ENCODE measurements at regions not wholly inside any gene's neighbourhood (a gene's known extent, or its start where the extent isn't known, plus 50 kb on each side); places are given as distances from the start of the nearest gene placed in this dataset.
"Not testable (repeated sequence)": the region's sequence is repeated elsewhere in the genome, so short reads cannot be mapped to it uniquely, and the experiment has no call there.

- no peak overlapping the region for H3K4me3 Mint-ChIP-seq (ENCODE audit: low read depth)
- H3K4me1 Mint-ChIP-seq (ENCODE audit: low read depth), result no peaks in the 10 kb centered on the region
- H3K27me3 Mint-ChIP-seq, result no peaks in the 10 kb centered on the region
- H3K36me3 Mint-ChIP-seq (ENCODE audit: insufficient read depth), result no peaks in the 10 kb centered on the region
- H3K27ac Mint-ChIP-seq, result no peak overlapping the region
- peaks cover 3% of the 10 kb centered on the region for H3K9me3 Mint-ChIP-seq (ENCODE audit: low read depth)
- DNase-seq (ENCODE audit: low spot score, unreplicated experiment), result no peak
- TF ChIP-seq CTCF (IDR thresholded peaks at IDR 0.05; ENCODE audit: unreplicated experiment), result no peak
Observed at GRCh38 chr6:84601366-84601765, 163.0 kb downstream of the TBX18 start.

- H3K27me3 Mint-ChIP-seq, result no peaks in the 10 kb centered on the region
Observed at GRCh38 chr6:84599991-84600390, 164.4 kb downstream of the TBX18 start.

GRCh38 chr6:84597238-84597875, 167.0 kb downstream of the TBX18 start:
- Mint-ChIP-seq H3K4me1 (ENCODE audit: low read depth) (no peaks in the 10 kb centered on the region), H3K36me3 (ENCODE audit: insufficient read depth) (no peaks in the 10 kb centered on the region), H3K4me3 (ENCODE audit: low read depth) (no peak overlapping the region), H3K27ac (no peak overlapping the region), H3K27me3 (no peaks in the 10 kb centered on the region), H3K9me3 (ENCODE audit: low read depth) (no peaks in the 10 kb centered on the region)
- DNase-seq (ENCODE audit: low spot score, unreplicated experiment), result no peak
- TF ChIP-seq CTCF (IDR thresholded peaks at IDR 0.05; ENCODE audit: unreplicated experiment), result no peak

More at GRCh38 chr6:84599991-84600390, 164.4 kb downstream of the TBX18 start:
- TF ChIP-seq CTCF (IDR thresholded peaks at IDR 0.05; ENCODE audit: unreplicated experiment), result no peak
- Mint-ChIP-seq H3K4me1 (ENCODE audit: low read depth) (no peaks in the 10 kb centered on the region), H3K4me3 (ENCODE audit: low read depth) (no peak overlapping the region), H3K36me3 (ENCODE audit: insufficient read depth) (no peaks in the 10 kb centered on the region), H3K27ac (no peak overlapping the region), H3K9me3 (ENCODE audit: low read depth) (peaks cover 3% of the 10 kb centered on the region)
- no peak for DNase-seq (ENCODE audit: low spot score, unreplicated experiment)

- no peaks in the 10 kb centered on the region for H3K36me3 Mint-ChIP-seq (ENCODE audit: insufficient read depth)
- H3K27me3 Mint-ChIP-seq, result no peaks in the 10 kb centered on the region
- no peak for TF ChIP-seq CTCF (IDR thresholded peaks at IDR 0.05; ENCODE audit: unreplicated experiment)
- no peaks in the 10 kb centered on the region for H3K4me1 Mint-ChIP-seq (ENCODE audit: low read depth)
- H3K27ac Mint-ChIP-seq, result no peak overlapping the region
- no peaks in the 10 kb centered on the region for H3K9me3 Mint-ChIP-seq (ENCODE audit: low read depth)
- DNase-seq (ENCODE audit: low spot score, unreplicated experiment), result no peak
- no peak overlapping the region for H3K4me3 Mint-ChIP-seq (ENCODE audit: low read depth)
Observed at GRCh38 chr6:84596488-84596887, 167.9 kb downstream of the TBX18 start.

GRCh38 chr6:84588697-84589080, 175.7 kb downstream of the TBX18 start:
- Mint-ChIP-seq H3K27me3 (no peaks in the 10 kb centered on the region), H3K4me1 (ENCODE audit: low read depth) (peaks cover 4% of the 10 kb centered on the region), H3K36me3 (ENCODE audit: insufficient read depth) (no peaks in the 10 kb centered on the region), H3K4me3 (ENCODE audit: low read depth) (no peak overlapping the region), H3K27ac (no peak overlapping the region), H3K9me3 (ENCODE audit: low read depth) (peaks cover 6% of the 10 kb centered on the region)
- no peak for TF ChIP-seq CTCF (IDR thresholded peaks at IDR 0.05; ENCODE audit: unreplicated experiment)
- DNase-seq (ENCODE audit: low spot score, unreplicated experiment), result no peak

- not testable (repeated sequence) for H3K27me3 Mint-ChIP-seq; H3K9me3 Mint-ChIP-seq (ENCODE audit: low read depth); H3K27ac Mint-ChIP-seq; H3K4me1 Mint-ChIP-seq (ENCODE audit: low read depth); H3K4me3 Mint-ChIP-seq (ENCODE audit: low read depth); H3K36me3 Mint-ChIP-seq (ENCODE audit: insufficient read depth); DNase-seq (ENCODE audit: low spot score, unreplicated experiment)
Observed at GRCh38 chr6:84587994-84588696, 176.3 kb downstream of the TBX18 start.

- not testable (repeated sequence) for H3K4me3 Mint-ChIP-seq (ENCODE audit: low read depth); H3K27ac Mint-ChIP-seq; H3K36me3 Mint-ChIP-seq (ENCODE audit: insufficient read depth); H3K27me3 Mint-ChIP-seq; DNase-seq (ENCODE audit: low spot score, unreplicated experiment); H3K9me3 Mint-ChIP-seq (ENCODE audit: low read depth); H3K4me1 Mint-ChIP-seq (ENCODE audit: low read depth)
Observed at GRCh38 chr6:84587202-84587940, 177.0 kb downstream of the TBX18 start.
